Sigmoid colon (tissue), 4 donors: ENCODE measurements at regions not wholly inside any gene's neighbourhood (a gene's known extent, or its start where the extent isn't known, plus 50 kb on each side); places are given as distances from the start of the nearest gene placed in this dataset.
"Not testable (repeated sequence)": the region's sequence is repeated elsewhere in the genome, so short reads cannot be mapped to it uniquely, and the experiment has no call there.

ENCODE experiments used
- POLR2AphosphoS5 ChIP-seq, 4 donors: sonication (generic); formaldehyde crosslinking; IDR thresholded peaks; one replicate each; pipeline ENCODE4 v1.6.1; 2017; ENCODE audit warnings: antibody characterized with exemption in 4 of 4
- TF ChIP-seq, protein P1 (sequence below), 4 experiments: fragments of 450-650 bp in 3 of 4; fragments of 200-600 bp in 1 of 4; IDR thresholded peaks; one replicate each; pipeline ENCODE4 v1.5.1; 2016 to 2019; ENCODE audit warnings: antibody characterized with exemption in 4 of 4, mild to moderate bottlenecking in 3 of 4, moderate library complexity in 2 of 4

GRCh38 chr5:60530144-60530848 lies 169.7 kb downstream of the DEPDC1B start:
- TF ChIP-seq, protein P1, sequence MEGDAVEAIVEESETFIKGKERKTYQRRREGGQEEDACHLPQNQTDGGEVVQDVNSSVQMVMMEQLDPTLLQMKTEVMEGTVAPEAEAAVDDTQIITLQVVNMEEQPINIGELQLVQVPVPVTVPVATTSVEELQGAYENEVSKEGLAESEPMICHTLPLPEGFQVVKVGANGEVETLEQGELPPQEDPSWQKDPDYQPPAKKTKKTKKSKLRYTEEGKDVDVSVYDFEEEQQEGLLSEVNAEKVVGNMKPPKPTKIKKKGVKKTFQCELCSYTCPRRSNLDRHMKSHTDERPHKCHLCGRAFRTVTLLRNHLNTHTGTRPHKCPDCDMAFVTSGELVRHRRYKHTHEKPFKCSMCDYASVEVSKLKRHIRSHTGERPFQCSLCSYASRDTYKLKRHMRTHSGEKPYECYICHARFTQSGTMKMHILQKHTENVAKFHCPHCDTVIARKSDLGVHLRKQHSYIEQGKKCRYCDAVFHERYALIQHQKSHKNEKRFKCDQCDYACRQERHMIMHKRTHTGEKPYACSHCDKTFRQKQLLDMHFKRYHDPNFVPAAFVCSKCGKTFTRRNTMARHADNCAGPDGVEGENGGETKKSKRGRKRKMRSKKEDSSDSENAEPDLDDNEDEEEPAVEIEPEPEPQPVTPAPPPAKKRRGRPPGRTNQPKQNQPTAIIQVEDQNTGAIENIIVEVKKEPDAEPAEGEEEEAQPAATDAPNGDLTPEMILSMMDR (IDR thresholded peaks at IDR 0.05): not testable (repeated sequence)
- not testable (repeated sequence) for TF ChIP-seq POLR2AphosphoS5 (IDR thresholded peaks at IDR 0.05)
